HK-2 (cell line): ENCODE measurements at regions not wholly inside any gene's neighbourhood (a gene's known extent, or its start where the extent isn't known, plus 50 kb on each side); places are given as distances from the start of the nearest gene placed in this dataset.

Experiments used
- DNase-seq: peaks from one replicate; pipeline ENCODE4 v3.0.0-alpha.2; 2018; ENCODE audit not compliant: unreplicated experiment

DNA sequence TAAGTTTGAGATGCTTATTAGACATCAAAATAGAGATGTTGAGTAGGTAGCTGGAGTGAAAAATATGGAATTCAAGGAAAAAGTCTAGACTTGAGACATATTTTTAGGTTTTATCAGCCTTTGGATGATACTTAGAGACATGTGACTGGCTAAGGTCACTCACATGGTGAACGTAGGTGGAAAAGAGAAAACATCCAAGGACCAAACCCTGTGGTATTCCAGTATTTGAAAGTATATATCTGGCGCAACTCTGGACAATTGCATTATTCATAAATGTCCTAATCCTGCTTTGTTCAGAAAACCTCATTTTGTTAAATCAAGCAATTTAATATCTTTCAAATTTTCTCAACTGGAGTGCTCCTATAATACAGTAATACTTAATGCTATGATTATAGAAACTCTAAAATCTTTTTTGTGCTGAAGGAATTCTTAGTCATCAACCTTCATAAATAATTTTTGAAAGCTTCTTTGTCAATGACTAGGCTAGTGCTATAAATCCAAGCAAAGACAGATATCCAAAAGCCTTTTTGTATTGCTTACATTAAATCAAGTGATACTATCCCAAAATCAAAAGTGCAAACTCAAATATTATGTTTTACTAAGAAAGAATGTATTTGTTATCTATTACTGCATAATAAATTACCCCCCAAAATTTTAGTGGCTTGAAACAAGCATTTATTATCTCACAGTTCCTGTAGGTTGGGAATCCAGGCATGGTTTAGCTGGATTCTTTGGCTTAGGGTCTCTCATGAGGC is 452.0 kb downstream of the ENC1 start:
- no peak for DNase-seq

GRCh38 chr5:74187757-74188156 is 452.8 kb downstream of the ENC1 start:
- no peak for DNase-seq

DNA sequence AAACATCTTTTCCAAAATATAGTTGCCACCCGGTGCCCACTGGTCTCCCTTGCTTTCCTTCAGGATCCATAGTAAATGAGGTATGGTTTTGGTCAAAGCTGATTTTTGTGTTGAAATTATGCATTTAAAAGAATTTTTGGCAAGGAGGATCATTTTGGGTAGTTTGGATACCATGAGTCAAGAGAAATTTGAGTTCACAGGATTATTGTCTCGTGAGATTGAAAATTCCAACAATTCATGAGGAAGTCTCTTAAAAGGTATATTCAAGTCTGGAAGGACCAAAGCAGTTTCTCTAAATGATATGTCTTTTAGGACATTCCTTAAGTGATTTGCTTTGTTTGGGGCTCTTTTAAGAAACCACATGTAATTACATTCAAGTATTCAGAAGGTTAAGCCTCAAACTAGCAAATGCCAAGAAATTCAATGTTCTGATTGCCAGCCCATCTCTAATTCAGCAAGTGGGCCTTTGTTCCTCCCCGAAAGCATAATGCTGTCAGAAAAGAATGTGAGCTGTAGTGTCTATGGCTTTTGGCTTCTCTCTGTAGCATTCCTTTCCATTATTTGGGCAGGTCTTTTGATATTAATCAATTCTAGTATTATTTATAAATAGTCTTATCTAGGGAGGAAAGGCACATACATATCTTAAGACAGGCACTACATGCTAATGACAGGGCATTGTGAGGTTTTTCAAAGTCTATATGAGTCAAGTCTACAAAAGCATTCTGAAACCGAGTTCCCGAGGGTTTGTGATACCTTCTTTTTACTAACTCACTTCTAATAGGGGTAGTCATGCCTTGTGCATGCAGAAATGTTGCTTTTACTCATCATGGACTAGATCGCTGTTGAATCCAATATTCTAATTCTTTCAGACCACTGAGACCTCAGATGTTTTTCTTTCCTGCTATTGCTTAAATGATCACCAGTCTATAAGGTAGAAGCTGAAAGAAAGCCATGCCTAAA is 453.9 kb downstream of the ENC1 start:
- no peak for DNase-seq

- no peak for DNase-seq
These were observed 454.9 kb downstream of the ENC1 start for GRCh38 chr5:74185599-74185998.

GRCh38 chr5:74184649-74185048 is 455.9 kb downstream of the ENC1 start:
- no peak for DNase-seq

GRCh38 chr5:74183041-74183440 is 457.5 kb downstream of the ENC1 start:
- no peak for DNase-seq

GRCh38 chr5:74182603-74183002 is 457.9 kb downstream of the ENC1 start:
- DNase-seq, result no peak

DNA sequence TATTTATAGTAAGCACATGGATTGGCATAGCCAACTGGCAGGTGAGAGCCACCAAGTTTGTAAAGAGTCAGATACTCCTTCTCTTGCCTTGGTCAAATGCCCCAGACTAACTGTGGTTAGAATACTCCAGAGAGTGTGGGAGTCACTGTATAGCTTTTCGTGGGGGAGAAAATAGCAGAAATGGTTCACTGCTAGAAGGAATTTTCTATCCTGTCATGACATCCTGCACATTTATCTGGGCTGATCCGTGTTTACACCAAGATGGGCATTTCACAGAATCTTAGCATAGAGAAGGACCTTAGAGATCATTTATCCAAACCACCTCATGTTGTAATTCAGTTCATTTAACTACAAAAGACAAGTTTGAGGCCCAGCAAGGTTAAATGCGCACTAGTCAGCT is 460.8 kb downstream of the ENC1 start:
- no peak for DNase-seq

GRCh38 chr5:74179179-74179578 is 461.3 kb downstream of the ENC1 start:
- no peak for DNase-seq

GRCh38 chr5:74177961-74178360 is 462.6 kb downstream of the ENC1 start:
- no peak for DNase-seq

DNA sequence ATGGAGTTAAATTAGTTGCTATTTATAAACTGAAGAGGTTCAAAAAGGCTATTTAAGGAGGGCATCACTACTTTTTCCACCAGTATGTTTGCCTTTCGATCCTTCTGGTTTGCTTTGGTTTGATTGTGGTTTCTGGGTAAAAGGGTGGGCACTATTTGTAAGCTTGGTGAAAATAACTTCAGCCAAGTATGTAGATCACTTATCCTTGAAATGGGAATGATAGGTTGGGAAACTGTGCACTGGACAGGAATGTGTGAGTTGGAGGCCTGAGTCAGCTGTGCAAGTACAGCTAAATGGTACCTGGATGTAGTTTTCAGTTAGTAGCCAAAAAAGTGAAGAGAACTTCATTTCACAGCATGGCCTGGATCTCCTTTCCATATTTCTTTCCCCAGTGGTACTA is 466.2 kb downstream of the ENC1 start:
- DNase-seq, result no peak

- no peak for DNase-seq
These were observed 466.9 kb downstream of the ENC1 start for GRCh38 chr5:74173665-74174064.

- DNase-seq, result no peak
These were observed 467.3 kb downstream of the ENC1 start for GRCh38 chr5:74173241-74173640.

- DNase-seq, result no peak
These were observed 470.8 kb downstream of the ENC1 start for GRCh38 chr5:74169701-74170100.

DNA sequence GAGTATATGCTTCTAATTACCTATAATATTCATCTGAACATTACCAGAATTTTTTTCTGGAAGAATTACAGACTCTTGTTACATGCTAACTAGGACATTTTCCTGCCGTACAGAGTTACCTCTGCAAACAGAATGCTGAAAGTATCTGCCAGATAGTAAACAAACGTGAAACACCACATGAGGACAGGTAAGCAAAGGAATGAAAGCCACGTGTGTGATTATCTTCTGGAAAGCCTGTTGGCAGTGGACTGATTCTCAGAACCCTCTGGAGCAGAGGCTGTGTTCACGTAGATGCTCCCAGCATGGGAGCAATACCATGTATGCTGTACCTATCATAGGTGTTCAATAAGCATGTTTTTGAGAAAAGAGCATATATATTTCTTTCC is 472.6 kb downstream of the ENC1 start:
- no peak for DNase-seq

DNA sequence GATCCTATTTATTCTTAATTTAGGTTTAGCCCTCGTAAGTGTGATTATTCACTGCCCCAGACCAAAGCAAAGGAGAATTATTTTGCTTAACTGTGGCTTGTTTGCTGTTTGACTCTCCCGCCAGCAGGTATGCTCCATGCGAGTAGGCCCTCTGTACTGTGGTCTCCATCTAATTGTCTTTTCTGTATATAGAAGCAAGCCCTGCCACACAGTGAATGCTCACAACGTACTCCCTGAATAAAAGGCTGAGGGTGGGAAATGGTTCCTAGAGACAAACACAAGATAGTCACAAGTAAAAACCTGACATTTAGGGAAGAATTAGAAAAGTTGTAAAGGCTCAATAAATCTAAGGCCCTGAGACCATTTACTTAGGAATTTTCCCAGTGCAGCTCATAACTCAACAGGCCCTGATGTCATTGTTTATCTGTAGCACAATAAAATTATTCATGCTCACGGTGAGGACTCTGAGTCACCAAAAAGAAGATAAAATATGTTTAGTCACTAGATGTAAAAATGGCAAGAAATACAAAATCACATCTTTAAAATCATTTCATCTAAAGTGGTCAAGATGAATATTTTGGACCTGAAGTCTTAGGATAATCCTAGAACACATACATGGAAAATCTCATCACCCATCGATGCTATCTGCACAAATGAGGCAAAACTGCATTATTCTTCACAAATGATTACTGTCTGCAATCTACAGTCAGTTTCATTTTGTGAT is 473.2 kb downstream of the ENC1 start:
- DNase-seq, result no peak

DNA sequence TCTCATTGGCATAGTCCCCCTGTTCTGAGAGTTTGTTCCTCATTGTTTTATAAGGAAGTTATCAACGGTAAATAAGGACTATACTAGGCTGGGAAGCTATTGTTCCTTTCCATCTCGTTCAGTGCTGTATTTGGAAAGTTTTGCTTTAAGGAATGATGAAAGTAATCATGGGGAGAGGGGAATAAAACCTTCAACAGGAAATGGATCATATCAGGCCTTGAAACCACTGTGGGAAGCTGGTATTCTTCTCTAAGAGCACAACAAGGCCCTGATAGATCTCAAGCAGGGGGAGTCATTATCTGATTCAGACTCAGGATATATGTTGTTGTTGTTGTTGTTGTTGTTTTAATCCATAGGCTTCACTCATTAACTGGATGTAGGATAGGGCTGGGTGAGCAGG is 474.5 kb downstream of the ENC1 start:
- no peak for DNase-seq

GRCh38 chr5:74164725-74165235 is 475.7 kb downstream of the ENC1 start:
- DNase-seq, result no peak

DNA sequence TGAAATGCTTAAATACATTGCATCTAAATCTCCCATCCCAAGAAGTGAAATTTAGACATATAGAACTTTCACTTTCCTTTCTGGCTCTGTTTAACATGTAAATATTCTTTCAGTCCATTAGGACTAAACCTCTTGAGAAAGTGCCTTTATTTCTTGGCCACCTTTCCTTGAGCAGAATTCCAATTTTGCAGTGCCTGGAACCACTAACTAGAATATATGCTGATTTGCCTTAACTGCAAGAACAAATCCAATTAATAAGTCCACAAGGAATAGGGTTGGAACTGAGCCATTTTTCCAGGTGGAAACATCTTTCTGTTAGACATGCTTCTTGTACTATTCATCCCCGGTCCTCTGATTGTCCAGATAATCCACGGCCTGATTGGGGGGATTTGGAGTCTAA is 478.0 kb downstream of the ENC1 start:
- DNase-seq, result no peak

DNA sequence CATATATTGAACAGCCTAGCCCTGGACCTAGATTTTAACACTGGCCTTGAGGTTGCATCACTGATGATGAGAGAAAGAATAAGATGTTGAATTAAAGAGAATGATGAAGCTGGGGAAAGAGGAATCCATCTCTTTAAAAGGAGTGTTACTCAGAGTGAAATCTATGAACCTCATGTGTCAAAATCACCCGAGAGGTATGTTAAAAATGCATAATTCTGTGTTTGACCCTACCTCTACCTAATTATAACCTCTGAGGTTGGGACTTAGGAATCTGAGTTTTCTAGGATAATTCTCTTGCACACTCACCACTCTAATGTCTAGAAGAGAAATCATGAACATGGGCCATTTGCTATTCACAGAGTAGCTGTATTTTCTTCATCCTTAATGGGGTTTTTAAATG is 479.4 kb downstream of the ENC1 start:
- DNase-seq, result no peak

- DNase-seq, result no peak
These were observed 483.7 kb downstream of the ENC1 start for GRCh38 chr5:74156728-74157383.

DNA sequence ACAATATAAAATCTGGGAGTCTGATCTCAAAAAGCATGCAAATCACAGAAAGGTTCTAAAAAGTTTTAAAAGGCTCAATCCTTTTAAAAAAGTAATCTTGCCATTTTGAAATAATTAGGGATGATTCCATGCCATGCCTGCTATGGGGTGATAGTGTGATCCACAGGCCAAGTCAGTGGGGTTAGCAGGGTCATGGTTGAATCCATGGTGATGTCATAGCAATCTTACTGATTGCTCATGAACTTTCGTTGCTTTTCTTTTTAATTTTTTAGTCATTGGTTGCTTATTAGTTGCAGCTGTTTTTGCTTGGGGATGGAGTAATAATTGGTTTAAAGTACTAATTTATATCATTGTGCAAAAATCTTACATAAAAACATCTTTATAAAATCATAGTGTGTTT is 485.0 kb downstream of the ENC1 start:
- no peak for DNase-seq
